OCI-LY3 (cell line): ENCODE measurements at regions not wholly inside any gene's neighbourhood (a gene's known extent, or its start where the extent isn't known, plus 50 kb on each side); places are given as distances from the start of the nearest gene placed in this dataset.
"Not testable (repeated sequence)": the region's sequence is repeated elsewhere in the genome, so short reads cannot be mapped to it uniquely, and the experiment has no call there.

Source experiments
- H2AFZ ChIP-seq: fragments of 200-600, 300-600 bp; shearing (Covaris generic); 2 replicates; pipeline ENCODE4 v1.6.0; 2014; ENCODE audit warnings: antibody characterized with exemption, low read depth, low read length
- H3K27ac ChIP-seq: fragments of 200-600, 300-600 bp; sonication (generic); 2 replicates; pipeline ENCODE4 v1.5.1; 2014; ENCODE audit warnings: mild to moderate bottlenecking, low read length, moderate library complexity, mixed read lengths
- H3K27me3 ChIP-seq: fragments of 200-600, 300-600 bp; sonication (generic); 2 replicates; pipeline ENCODE4 v1.6.1; 2014; ENCODE audit warnings: low read depth, low read length, mixed read lengths
- H3K36me3 ChIP-seq: fragments of 200-600, 300-600 bp; sonication (generic); replicated peaks from 2 replicates; pipeline ENCODE3; 2014; ENCODE audit warnings: low read depth, low read length, mixed read lengths
- H3K4me1 ChIP-seq: fragments of 300-600, 200-600 bp; sonication (generic); 2 replicates; pipeline ENCODE4 v1.6.1; 2014; ENCODE audit warnings: low read length, mixed read lengths
- H3K4me2 ChIP-seq: fragments of 200-600, 300-600 bp; sonication (generic); 2 replicates; pipeline ENCODE4 v1.6.1; 2014; ENCODE audit warnings: low read length, mixed read lengths
- H3K4me3 ChIP-seq: fragments of 300-600, 200-600 bp; sonication (generic); 2 replicates; pipeline ENCODE4 v1.5.1; 2014; ENCODE audit warnings: antibody characterized with exemption, mild to moderate bottlenecking, low read length, moderate library complexity
- H3K79me2 ChIP-seq: fragments of 300-600, 200-600 bp; shearing (Covaris generic); 2 replicates; pipeline ENCODE4 v1.6.1; 2014; ENCODE audit warnings: mild to moderate bottlenecking, low read length, mixed read lengths
- H3K9ac ChIP-seq: fragments of 300-600, 200-600 bp; shearing (Covaris generic); 2 replicates; pipeline ENCODE4 v1.6.0; 2014; ENCODE audit warnings: mild to moderate bottlenecking, low read length, moderate library complexity
- H3K9me3 ChIP-seq: fragments of 200-600, 300-600 bp; shearing (Covaris generic); 2 replicates; pipeline ENCODE4 v1.6.1; 2014; ENCODE audit warnings: low read length, mixed read lengths; ENCODE audit not compliant: insufficient read depth
- H4K20me1 ChIP-seq: fragments of 200-600, 300-600 bp; sonication (generic); 2 replicates; pipeline ENCODE4 v1.6.1; 2016; ENCODE audit warnings: low read length, mixed read lengths; ENCODE audit not compliant: insufficient read depth
- CTCF ChIP-seq: fragments of 200-600, 300-600 bp; sonication (generic); IDR thresholded peaks from 2 replicates; pipeline ENCODE4 v1.5.1; 2014; ENCODE audit warnings: antibody characterized with exemption, low read length, low read depth
- EZH2phosphoT487 ChIP-seq: fragments of 200-600 bp; shearing (Covaris generic); IDR thresholded peaks from 2 replicates; pipeline ENCODE4 v1.6.1; 2018; ENCODE audit warnings: antibody characterized with exemption, mixed run types, low read depth

GRCh38 chr9:84072621-84073180, 92.1 kb downstream of the RMI1 start:
- Histone ChIP-seq H2AFZ (no peak overlapping the region), H4K20me1 (no peaks in the 10 kb centered on the region), H3K36me3 (no peaks in the 10 kb centered on the region), H3K4me2 (no peak overlapping the region), H3K79me2 (no peaks in the 10 kb centered on the region), H3K9me3 (no peaks in the 10 kb centered on the region), H3K4me3 (no peak overlapping the region), H3K9ac (no peak overlapping the region), H3K27me3 (no peaks in the 10 kb centered on the region), H3K4me1 (no peaks in the 10 kb centered on the region), H3K27ac (no peak overlapping the region)
- no peak for TF ChIP-seq EZH2phosphoT487
- no peak for TF ChIP-seq CTCF

- no peaks in the 10 kb centered on the region for H3K79me2 ChIP-seq
- H3K9me3 ChIP-seq, result no peaks in the 10 kb centered on the region
- no peaks in the 10 kb centered on the region for H4K20me1 ChIP-seq
- no peak overlapping the region for H3K4me2 ChIP-seq
- TF ChIP-seq EZH2phosphoT487 (no peak), CTCF (no peak)
- H3K4me3 ChIP-seq, result no peak overlapping the region
- no peak overlapping the region for H2AFZ ChIP-seq
- H3K36me3 ChIP-seq, result no peaks in the 10 kb centered on the region
- no peaks in the 10 kb centered on the region for H3K27me3 ChIP-seq
- no peak overlapping the region for H3K9ac ChIP-seq
- H3K27ac ChIP-seq, result no peak overlapping the region
- no peaks in the 10 kb centered on the region for H3K4me1 ChIP-seq
These were observed 94.4 kb downstream of the RMI1 start for GRCh38 chr9:84075004-84075403.

GRCh38 chr9:84076384-84076783, 95.8 kb downstream of the RMI1 start:
- H3K4me2 ChIP-seq, result no peak overlapping the region
- H3K79me2 ChIP-seq, result no peaks in the 10 kb centered on the region
- H3K9ac ChIP-seq, result no peak overlapping the region
- H3K27ac ChIP-seq, result no peak overlapping the region
- H3K27me3 ChIP-seq, result peaks cover 3% of the 10 kb centered on the region; the same call in 1 of the 2 replicates
- H4K20me1 ChIP-seq, result no peaks in the 10 kb centered on the region
- H3K4me1 ChIP-seq, result no peaks in the 10 kb centered on the region
- no peak overlapping the region for H3K4me3 ChIP-seq
- TF ChIP-seq EZH2phosphoT487 (no peak), CTCF (no peak)
- H3K36me3 ChIP-seq, result no peaks in the 10 kb centered on the region
- H3K9me3 ChIP-seq, result no peaks in the 10 kb centered on the region
- no peak overlapping the region for H2AFZ ChIP-seq

GRCh38 chr9:84077816-84078215, 97.2 kb downstream of the RMI1 start:
- H3K27me3 ChIP-seq, H2AFZ ChIP-seq, H3K4me1 ChIP-seq, H3K9me3 ChIP-seq, H3K79me2 ChIP-seq, H3K9ac ChIP-seq, H3K4me2 ChIP-seq, H3K36me3 ChIP-seq, H3K27ac ChIP-seq, H3K4me3 ChIP-seq, H4K20me1 ChIP-seq: not testable (repeated sequence)

GRCh38 chr9:84079994-84080393, 99.4 kb downstream of the RMI1 start:
- Histone ChIP-seq H3K27me3 (peaks cover 6% of the 10 kb centered on the region; the same call in 1 of the 2 replicates), H3K9ac (no peak overlapping the region), H3K36me3 (no peaks in the 10 kb centered on the region), H3K4me3 (no peak overlapping the region), H4K20me1 (no peaks in the 10 kb centered on the region), H3K4me1 (no peaks in the 10 kb centered on the region), H3K79me2 (no peaks in the 10 kb centered on the region), H2AFZ (no peak overlapping the region), H3K9me3 (no peaks in the 10 kb centered on the region), H3K4me2 (no peak overlapping the region), H3K27ac (no peak overlapping the region)
- no peak for TF ChIP-seq CTCF
- no peak for TF ChIP-seq EZH2phosphoT487
